Neuronal stem cell (in vitro differentiated cells): ENCODE measurements at regions not wholly inside any gene's neighbourhood (a gene's known extent, or its start where the extent isn't known, plus 50 kb on each side); places are given as distances from the start of the nearest gene placed in this dataset.

Experiments
- DNase-seq: peaks from one replicate; pipeline ENCODE4 v3.0.0-alpha.2; 2013; ENCODE audit warnings: low spot score
- H2AFZ ChIP-seq: one replicate; pipeline ENCODE4 v1.6.1; 2013; ENCODE audit warnings: mild to moderate bottlenecking, low read length, inconsistent platforms
- H2AK5ac ChIP-seq: 2 replicates; pipeline ENCODE4 v1.6.1; 2013; ENCODE audit warnings: low read depth, mild to moderate bottlenecking, inconsistent platforms, low read length, moderate library complexity, mixed read lengths
- H2BK120ac ChIP-seq: 2 replicates; pipeline ENCODE4 v1.6.1; 2013; ENCODE audit warnings: low read depth, mild to moderate bottlenecking, inconsistent platforms, low read length, moderate library complexity, mixed read lengths
- H2BK12ac ChIP-seq: one replicate; pipeline ENCODE4 v1.6.1; 2013; ENCODE audit warnings: low read length, inconsistent platforms
- H2BK15ac ChIP-seq: 2 replicates; pipeline ENCODE4 v1.6.1; 2013; ENCODE audit warnings: mild to moderate bottlenecking, low read length, inconsistent platforms, mixed read lengths
- H2BK5ac ChIP-seq: one replicate; pipeline ENCODE4 v1.6.1; 2013; ENCODE audit warnings: inconsistent platforms, mild to moderate bottlenecking, low read length, moderate library complexity
- H3K14ac ChIP-seq: one replicate; pipeline ENCODE4 v1.6.1; 2013; ENCODE audit warnings: low read length, inconsistent platforms
- H3K18ac ChIP-seq: 2 replicates; pipeline ENCODE4 v1.6.1; 2013; ENCODE audit warnings: low read length, inconsistent platforms
- H3K23ac ChIP-seq: 2 replicates; pipeline ENCODE4 v1.6.1; 2013; ENCODE audit warnings: low read depth, mild to moderate bottlenecking, mixed read lengths, low read length, inconsistent platforms; ENCODE audit not compliant: poor library complexity
- H3K27ac ChIP-seq: replicated peaks from 3 replicates; pipeline ENCODE4 v1.5.1; 2013; ENCODE audit warnings: low read length, inconsistent platforms
- H3K27me3 ChIP-seq, 3 experiments: 2 replicates each; pipeline ENCODE4 v1.6.1; 2013; ENCODE audit warnings: low read length in 3 of 3, mild to moderate bottlenecking in 2 of 3, inconsistent platforms in 1 of 3, low read depth in 1 of 3, mixed read lengths in 1 of 3, moderate library complexity in 1 of 3; ENCODE audit not compliant: control insufficient read depth in 3 of 3, insufficient read depth in 3 of 3
- H3K36me3 ChIP-seq, 2 donors: replicated peaks in 1 of 2; 2 replicates each; pipeline ENCODE4 v1.6.1; 2013; ENCODE audit warnings: low read length in 2 of 2; ENCODE audit not compliant: control insufficient read depth in 2 of 2, insufficient read depth in 2 of 2
- H3K4ac ChIP-seq: 2 replicates; pipeline ENCODE4 v1.6.1; 2013; ENCODE audit warnings: inconsistent platforms, mild to moderate bottlenecking, low read length, moderate library complexity
- H3K4me1 ChIP-seq, 2 donors: 1 replicate in 1 of 2; 2 replicates in 1 of 2; pipeline ENCODE4 v1.6.1; 2013; ENCODE audit warnings: low read length in 2 of 2, low read depth in 1 of 2; ENCODE audit not compliant: control insufficient read depth in 2 of 2, insufficient read depth in 1 of 2
- H3K4me2 ChIP-seq: one replicate; pipeline ENCODE4 v1.6.1; 2013; ENCODE audit warnings: mild to moderate bottlenecking, low read length, inconsistent platforms; ENCODE audit not compliant: insufficient read depth, poor library complexity, severe bottlenecking
- H3K4me3 ChIP-seq, 2 donors: 2 replicates each; pipeline ENCODE4 v1.5.1; 2013; ENCODE audit warnings: low read length in 2 of 2, mild to moderate bottlenecking in 2 of 2, inconsistent platforms in 1 of 2, moderate library complexity in 1 of 2
- H3K79me1 ChIP-seq: one replicate; pipeline ENCODE4 v1.6.1; 2013; ENCODE audit warnings: low read depth, mild to moderate bottlenecking, inconsistent platforms, low read length, moderate library complexity
- H3K9ac ChIP-seq: one replicate; pipeline ENCODE4 v1.6.1; 2013; ENCODE audit warnings: mild to moderate bottlenecking, low read depth, low read length, inconsistent platforms; ENCODE audit not compliant: poor library complexity
- H3K9me3 ChIP-seq, 2 donors: replicated peaks in 1 of 2; 2 replicates each; pipeline versions ENCODE3 to v1.6.1; 2013; ENCODE audit warnings: low read length in 2 of 2, mild to moderate bottlenecking in 2 of 2, inconsistent platforms in 1 of 2, low read depth in 1 of 2, mixed read lengths in 1 of 2, moderate library complexity in 1 of 2; ENCODE audit not compliant: control insufficient read depth in 2 of 2, insufficient read depth in 1 of 2
- H4K8ac ChIP-seq: one replicate; pipeline ENCODE4 v1.6.1; 2013; ENCODE audit warnings: low read depth, mild to moderate bottlenecking, inconsistent platforms, low read length, moderate library complexity
- H4K91ac ChIP-seq: one replicate; pipeline ENCODE4 v1.6.1; 2013; ENCODE audit warnings: low read length, low read depth, mild to moderate bottlenecking, inconsistent platforms; ENCODE audit not compliant: poor library complexity
- WGBS, 2 donors: extraction: QIAGEN DNeasy Blood & Tissue Kit; methylation state at CpG; one replicate each; pipeline ENCODE4 v1.1.7; 2013; ENCODE audit warnings: missing lambda C conversion rate in 2 of 2, mixed read lengths in 1 of 2; ENCODE audit not compliant: insufficient read length in 2 of 2, insufficient replicate concordance in 1 of 2; ENCODE audit errors: extremely low coverage in 2 of 2; 5-methylcytosine and 5-hydroxymethylcytosine counted together

- no peak for DNase-seq
- peak overlapping the region; percentile 15 for H2AFZ ChIP-seq
- H3K36me3 ChIP-seq = no peaks in the 10 kb centered on the region
- no peaks in the 10 kb centered on the region for H3K79me1 ChIP-seq
- H3K9ac ChIP-seq = no peak overlapping the region
- no peak overlapping the region for H2BK15ac ChIP-seq
- H3K9me3 ChIP-seq = no peaks in the 10 kb centered on the region
- H2BK12ac ChIP-seq = no peak overlapping the region
- H3K4me1 ChIP-seq = no peaks in the 10 kb centered on the region
- H3K4ac ChIP-seq = no peak overlapping the region
- H4K8ac ChIP-seq = no peak overlapping the region
- H3K27me3 ChIP-seq = no peaks in the 10 kb centered on the region
- H3K14ac ChIP-seq = no peak overlapping the region
- no peak overlapping the region for H3K27ac ChIP-seq
- H2BK5ac ChIP-seq = no peak overlapping the region
- no CpG with 5 or more reads among the region's 2 CpGs for WGBS, 2 donors
- H4K91ac ChIP-seq = no peak overlapping the region
- no peak overlapping the region for H2BK120ac ChIP-seq
- no peak overlapping the region for H3K4me2 ChIP-seq
- H2AK5ac ChIP-seq = no peak overlapping the region
- no peak overlapping the region for H3K4me3 ChIP-seq
- H3K23ac ChIP-seq = no peak overlapping the region
- H3K18ac ChIP-seq = no peak overlapping the region
These were observed 611.2 kb upstream of the ADGRL4 start for GRCh38 chr1:79617777-79618176.

GRCh38 chr1:79614762-79615161 lies 608.2 kb upstream of the ADGRL4 start:
- peak overlapping the region; percentile 4 for H2AFZ ChIP-seq
- no peaks in the 10 kb centered on the region for H3K27me3 ChIP-seq

DNA sequence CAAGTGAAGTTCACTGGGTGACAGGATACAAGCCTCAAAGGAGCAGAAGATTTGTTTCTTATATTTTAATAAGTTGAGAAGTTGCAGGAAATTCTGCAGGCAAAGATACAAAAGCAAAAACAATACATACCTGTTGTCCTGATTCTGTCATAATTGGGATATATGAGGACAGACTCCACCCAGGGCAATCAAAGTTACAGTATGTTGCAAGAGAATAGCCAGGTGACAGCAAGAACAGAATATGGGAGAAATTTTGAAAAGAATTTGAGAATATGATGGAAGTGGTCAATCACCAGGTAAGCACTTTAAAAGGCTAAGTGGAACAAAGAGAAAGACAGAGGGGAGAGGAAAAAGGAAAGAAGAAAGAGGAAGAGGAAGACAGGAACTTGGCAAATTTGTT lies 607.6 kb upstream of the ADGRL4 start:
- Histone ChIP-seq H4K91ac (no peak overlapping the region), H3K36me3 (no peaks in the 10 kb centered on the region), H3K14ac (no peak overlapping the region), H4K8ac (no peak overlapping the region), H3K9ac (no peak overlapping the region), H3K18ac (no peak overlapping the region), H3K4me2 (no peak overlapping the region), H2BK120ac (no peak overlapping the region), H3K79me1 (no peaks in the 10 kb centered on the region), H2BK15ac (no peak overlapping the region), H2AK5ac (no peak overlapping the region), H3K4me1 (no peaks in the 10 kb centered on the region), H3K27ac (no peak overlapping the region), H2BK12ac (no peak overlapping the region), H3K23ac (no peak overlapping the region), H3K4ac (no peak overlapping the region), H3K9me3 (no peaks in the 10 kb centered on the region), H2BK5ac (no peak overlapping the region), H2AFZ (no peak overlapping the region), H3K27me3 (no peaks in the 10 kb centered on the region), H3K4me3 (no peak overlapping the region)
- DNase-seq = no peak

More at GRCh38 chr1:79614762-79615161, 608.2 kb upstream of the ADGRL4 start:
- H2BK15ac ChIP-seq = no peak overlapping the region
- no peak overlapping the region for H3K4me3 ChIP-seq
- H3K9me3 ChIP-seq = no peaks in the 10 kb centered on the region
- H3K18ac ChIP-seq = no peak overlapping the region
- H3K79me1 ChIP-seq = no peaks in the 10 kb centered on the region
- H3K36me3 ChIP-seq = no peaks in the 10 kb centered on the region
- H2BK5ac ChIP-seq = no peak overlapping the region
- no peak overlapping the region for H2BK12ac ChIP-seq
- H3K4me1 ChIP-seq = no peaks in the 10 kb centered on the region
- no peak overlapping the region for H3K14ac ChIP-seq
- H3K4me2 ChIP-seq = no peak overlapping the region
- no peak for DNase-seq
- H2AK5ac ChIP-seq = no peak overlapping the region
- no peak overlapping the region for H2BK120ac ChIP-seq
- WGBS, 2 donors = no CpG with 5 or more reads among the region's 2 CpGs
- no peak overlapping the region for H3K23ac ChIP-seq
- H3K4ac ChIP-seq = no peak overlapping the region
- no peak overlapping the region for H4K91ac ChIP-seq
- H4K8ac ChIP-seq = no peak overlapping the region
- H3K27ac ChIP-seq = no peak overlapping the region
- H3K9ac ChIP-seq = no peak overlapping the region

- WGBS, 2 donors = no CpG with 5 or more reads among the region's 1 CpG
- Histone ChIP-seq H3K27me3 (no peaks in the 10 kb centered on the region), H3K4me2 (no peak overlapping the region), H3K36me3 (no peaks in the 10 kb centered on the region), H3K4me3 (no peak overlapping the region), H3K14ac (no peak overlapping the region), H2AFZ (no peak overlapping the region), H2BK15ac (no peak overlapping the region), H2BK5ac (no peak overlapping the region), H3K4me1 (no peaks in the 10 kb centered on the region), H3K9ac (no peak overlapping the region), H2AK5ac (no peak overlapping the region), H3K23ac (no peak overlapping the region), H3K4ac (no peak overlapping the region), H4K8ac (no peak overlapping the region), H3K79me1 (no peaks in the 10 kb centered on the region), H2BK12ac (no peak overlapping the region), H3K18ac (no peak overlapping the region), H3K27ac (no peak overlapping the region), H2BK120ac (no peak overlapping the region), H4K91ac (no peak overlapping the region), H3K9me3 (no peaks in the 10 kb centered on the region)
- DNase-seq = no peak
These were observed 606.5 kb upstream of the ADGRL4 start for GRCh38 chr1:79613046-79613445.
